KBM-7 (cell line): ENCODE measurements at regions not wholly inside any gene's neighbourhood (a gene's known extent, or its start where the extent isn't known, plus 50 kb on each side); places are given as distances from the start of the nearest gene placed in this dataset.
A peak's percentile ranks its signal among the peaks of the same experiment; 100 is the strongest.
"Not testable (repeated sequence)": the region's sequence is repeated elsewhere in the genome, so short reads cannot be mapped to it uniquely, and the experiment has no call there.

Experiments
- DNase-seq: peaks from one replicate; pipeline ENCODE4 v3.0.0-alpha.2; 2015
- in situ Hi-C: fragments of 300-500 bp; cut with MboI; formaldehyde crosslinking; loops from 2 replicates; pipeline ENCODE4 v1.14.3; 2020; ENCODE audit warnings: low sequenced_read_pairs, low pct_unique_long_range_greater_than_20kb, mixed read lengths

- DNase-seq, in situ Hi-C loops: not testable (repeated sequence)
Observed at GRCh38 chr17:445839-446238, 93.2 kb upstream of the RPH3AL start, which contains the start of gene RFLNB. RFLNB (minus strand) TSS chr17:445939.

DNA sequence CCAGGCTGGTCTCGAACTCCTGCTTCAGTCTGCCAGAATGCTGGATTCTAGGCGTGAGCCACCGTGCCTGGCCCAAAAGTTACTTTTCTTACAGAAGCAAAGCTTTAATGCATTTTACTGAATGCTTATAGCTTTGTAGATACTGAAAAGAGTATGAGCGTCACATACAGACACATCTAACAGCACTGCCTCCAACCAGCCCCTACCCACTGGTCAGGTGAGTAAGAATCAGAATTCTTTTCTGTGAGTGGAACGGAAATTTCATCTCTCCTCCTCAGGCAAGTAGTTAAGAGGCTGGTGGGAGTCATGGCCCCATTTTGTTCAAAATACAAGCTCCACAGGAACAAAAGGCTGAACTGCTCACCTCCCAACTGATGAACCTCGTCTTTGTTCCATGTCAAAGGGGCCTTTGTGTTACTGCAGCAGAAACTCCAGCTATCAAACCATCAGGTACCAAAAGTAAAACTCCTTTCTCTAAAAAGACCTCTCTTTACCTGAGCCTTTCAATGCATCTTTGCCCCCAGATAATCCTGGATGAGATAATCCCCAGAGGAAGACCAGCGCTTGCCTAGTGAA lies 92.4 kb upstream of the RPH3AL start:
- in situ Hi-C loops = no loop called here
- no peak for DNase-seq

- no peak for DNase-seq
- in situ Hi-C loops = no loop called here
Observed at GRCh38 chr17:443109-443508, 90.5 kb upstream of the RPH3AL start.

- no peak for DNase-seq
- in situ Hi-C loops = no loop called here
Observed at GRCh38 chr17:441155-441950, 88.7 kb upstream of the RPH3AL start.

- in situ Hi-C loops = no loop called here
- no peak for DNase-seq
Observed at GRCh38 chr17:438191-438590, 85.6 kb upstream of the RPH3AL start.

DNA sequence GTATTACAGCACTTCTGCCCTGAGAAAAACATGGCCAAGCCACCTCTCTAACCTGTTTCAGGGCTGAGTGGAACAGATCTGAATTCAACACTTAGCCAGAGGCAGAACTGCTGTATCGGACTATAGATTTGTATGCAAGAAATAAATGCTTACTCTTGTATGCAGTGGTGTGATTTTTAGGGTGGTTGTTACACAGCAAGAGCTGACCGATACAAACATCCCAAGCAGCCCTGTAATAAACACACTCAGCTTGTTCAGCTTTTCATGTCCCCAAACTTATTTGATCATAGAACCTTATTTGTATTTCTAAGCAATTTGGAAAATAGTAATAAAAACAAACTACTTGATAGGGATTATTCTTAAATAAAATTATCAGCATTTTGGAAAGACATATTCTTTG lies 84.9 kb upstream of the RPH3AL start:
- in situ Hi-C loops = no loop called here
- no peak for DNase-seq

DNA sequence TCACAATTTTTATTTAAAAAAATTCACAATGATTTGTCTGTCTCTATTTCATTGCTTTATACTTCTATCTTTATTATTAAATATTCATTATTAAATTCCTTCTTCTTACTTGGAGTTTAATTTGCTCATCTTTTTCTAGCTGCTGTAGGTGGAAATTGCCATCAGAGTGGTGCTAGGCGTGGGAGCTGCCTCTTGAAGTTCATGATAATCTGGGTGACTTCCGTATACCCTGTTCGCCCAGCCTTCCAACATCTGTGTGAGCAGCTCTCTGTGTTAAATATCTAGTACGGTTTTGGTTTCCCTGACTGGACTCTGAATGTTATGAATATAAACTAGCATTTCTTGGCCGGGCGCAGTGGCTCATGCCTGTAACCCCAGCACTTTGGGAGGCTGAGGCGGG lies 84.0 kb upstream of the RPH3AL start:
- DNase-seq = no peak
- in situ Hi-C loops = no loop called here

DNA sequence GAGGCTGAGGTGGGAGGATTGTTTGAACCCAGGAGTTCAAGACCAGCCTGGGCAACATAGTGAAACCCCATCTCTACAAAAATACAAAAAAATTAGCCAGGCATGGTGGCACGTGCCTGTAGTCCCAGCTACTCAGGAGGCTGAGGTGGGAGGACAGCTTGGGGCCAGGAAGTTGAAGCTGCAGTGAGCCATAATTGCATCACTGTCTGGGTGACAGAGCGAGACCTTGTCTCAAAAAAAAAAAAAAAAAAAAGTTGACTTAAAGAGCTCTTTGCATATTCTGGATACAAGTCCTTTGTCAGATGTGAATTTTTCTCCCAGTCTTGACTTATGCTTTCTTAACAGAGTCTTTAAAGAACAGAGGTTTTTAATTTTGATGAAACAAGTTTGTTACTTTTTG lies 79.9 kb upstream of the RPH3AL start:
- in situ Hi-C loops = not testable (repeated sequence)
- peak; percentile 18 for DNase-seq

DNA sequence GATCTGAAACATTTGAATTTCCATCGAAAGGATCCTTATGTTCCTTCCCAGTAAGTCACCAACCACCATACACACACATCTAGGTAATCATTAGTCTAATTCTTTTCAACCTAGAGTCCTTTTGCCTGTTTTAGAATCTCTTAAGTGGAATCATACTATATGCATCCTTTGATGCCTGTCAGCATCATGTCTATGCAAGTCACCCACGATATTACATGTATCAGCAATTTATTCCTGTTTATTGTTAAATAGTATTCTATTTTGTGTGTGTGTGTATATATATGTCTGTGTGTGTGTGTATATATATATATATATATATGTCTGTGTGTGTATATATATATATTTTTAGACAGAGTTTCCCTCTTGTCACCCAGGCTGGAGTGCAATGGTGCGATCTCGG lies 78.9 kb upstream of the RPH3AL start:
- in situ Hi-C loops = no loop called here
- DNase-seq = no peak

DNA sequence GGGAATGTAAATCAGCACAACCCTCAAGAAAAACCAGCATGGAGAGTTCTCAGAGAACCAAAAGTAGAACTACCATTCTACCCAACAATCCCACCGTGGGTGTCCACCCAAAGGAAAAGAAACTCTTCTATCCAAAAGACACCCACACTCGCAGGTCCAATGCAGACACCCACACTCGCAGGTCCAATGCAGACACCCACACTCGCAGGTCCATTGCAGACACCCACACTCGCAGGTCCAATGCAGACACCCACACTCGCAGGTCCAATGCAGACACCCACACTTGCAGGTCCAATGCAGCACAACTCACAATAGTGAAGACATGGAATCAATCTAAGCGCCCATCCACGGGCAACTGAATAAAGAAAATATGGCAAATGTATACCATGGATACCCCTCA lies 77.0 kb upstream of the RPH3AL start:
- DNase-seq = no peak
- in situ Hi-C loops = no loop called here

DNA sequence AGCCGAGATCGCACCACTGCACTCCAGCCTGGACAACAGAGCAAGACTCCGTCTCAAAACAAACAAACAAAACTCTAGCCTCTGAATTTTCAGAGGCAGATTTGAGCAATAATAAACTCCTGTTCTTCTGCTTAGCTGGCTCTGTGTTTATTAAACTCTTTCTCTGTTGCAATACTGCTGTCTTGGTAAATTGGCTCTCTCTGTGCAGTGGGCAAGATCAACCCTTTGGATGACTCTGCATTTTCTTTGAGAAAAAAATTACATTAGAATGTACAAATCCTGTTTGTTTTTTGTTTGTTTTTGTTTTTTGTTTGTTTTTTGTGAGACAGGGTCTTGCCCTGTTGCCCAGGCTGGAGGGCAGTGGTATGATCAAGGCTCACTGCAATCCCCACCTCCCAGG lies 75.8 kb upstream of the RPH3AL start:
- in situ Hi-C loops = no loop called here
- DNase-seq = no peak

- in situ Hi-C loops = no loop called here
- DNase-seq = no peak
Observed at GRCh38 chr17:427891-428290, 75.3 kb upstream of the RPH3AL start.

- no peak for DNase-seq
- in situ Hi-C loops = no loop called here
Observed at GRCh38 chr17:427327-427726, 74.7 kb upstream of the RPH3AL start.

DNA sequence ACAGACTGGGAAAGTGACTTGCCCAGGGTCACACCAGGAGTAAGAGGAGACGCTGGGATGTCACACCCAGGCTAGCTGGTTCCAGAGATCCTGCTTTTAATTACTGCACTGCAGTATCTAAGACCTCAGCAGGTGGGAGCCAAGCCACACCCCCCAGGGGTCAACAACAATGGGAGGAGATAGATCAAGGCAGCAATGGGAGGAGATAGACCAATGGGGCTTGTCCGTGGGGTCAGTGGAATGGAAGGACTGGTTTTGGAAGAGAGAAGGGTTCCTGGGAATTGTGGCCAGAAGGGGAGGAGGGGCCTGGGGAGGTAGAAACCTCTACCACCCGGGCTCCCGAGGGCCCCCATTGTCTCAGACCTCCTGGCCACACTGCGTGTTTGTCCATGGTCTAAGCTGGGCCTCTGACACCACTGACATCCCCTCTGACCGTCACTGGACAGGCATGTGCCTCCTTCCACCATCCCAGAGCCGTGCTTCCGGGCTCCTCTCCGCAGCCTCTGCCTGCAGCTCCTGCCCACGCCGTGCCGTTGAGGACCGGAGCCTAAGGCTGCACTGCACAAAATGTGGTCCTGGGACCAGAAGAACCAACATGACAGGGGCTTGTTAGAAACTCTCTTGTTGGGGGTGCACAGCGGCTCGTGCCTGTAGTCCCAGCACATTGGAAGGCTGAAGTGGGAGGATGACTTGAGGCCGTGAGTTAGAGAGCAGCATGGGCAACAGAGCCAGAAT lies 69.8 kb upstream of the RPH3AL start:
- in situ Hi-C loops = no loop called here
- no peak for DNase-seq

GRCh38 chr17:420479-421175 lies 68.0 kb upstream of the RPH3AL start:
- no peak for DNase-seq
- in situ Hi-C loops = no loop called here

DNA sequence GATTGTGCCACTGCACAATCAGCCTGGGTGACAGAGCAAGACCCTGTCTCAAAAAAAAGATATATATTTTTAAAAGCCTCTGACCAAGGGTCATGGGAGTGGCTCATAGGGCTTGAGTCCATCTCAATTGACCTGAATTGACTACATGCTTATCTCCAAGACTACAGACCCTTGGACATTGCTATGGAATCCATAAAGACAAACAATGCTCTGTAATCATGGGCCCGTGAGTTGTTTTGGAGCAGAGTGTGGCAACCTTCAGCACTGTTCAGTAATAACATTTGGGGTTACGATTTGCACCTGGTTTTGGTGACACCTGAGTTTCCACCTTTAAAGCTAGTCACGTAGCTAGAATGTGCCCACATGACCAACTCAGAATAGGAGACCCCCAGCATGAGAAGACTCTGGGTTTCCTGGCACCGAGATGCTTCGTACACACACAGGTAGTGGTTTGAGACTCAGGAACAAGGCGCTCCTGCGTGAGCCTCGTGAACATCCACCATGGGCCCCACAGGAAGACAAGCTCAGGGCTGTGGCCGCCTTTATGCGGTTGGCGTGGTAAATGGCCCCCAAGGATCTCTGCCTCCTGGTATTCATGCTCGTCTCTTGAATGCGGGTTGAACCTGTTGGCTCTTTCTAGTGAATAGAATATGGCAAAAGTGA lies 66.6 kb upstream of the RPH3AL start:
- DNase-seq = no peak
- in situ Hi-C loops = no loop called here

GRCh38 chr17:418421-418751 lies 65.8 kb upstream of the RPH3AL start:
- peak; percentile 45 for DNase-seq
- in situ Hi-C loops = no loop called here

DNA sequence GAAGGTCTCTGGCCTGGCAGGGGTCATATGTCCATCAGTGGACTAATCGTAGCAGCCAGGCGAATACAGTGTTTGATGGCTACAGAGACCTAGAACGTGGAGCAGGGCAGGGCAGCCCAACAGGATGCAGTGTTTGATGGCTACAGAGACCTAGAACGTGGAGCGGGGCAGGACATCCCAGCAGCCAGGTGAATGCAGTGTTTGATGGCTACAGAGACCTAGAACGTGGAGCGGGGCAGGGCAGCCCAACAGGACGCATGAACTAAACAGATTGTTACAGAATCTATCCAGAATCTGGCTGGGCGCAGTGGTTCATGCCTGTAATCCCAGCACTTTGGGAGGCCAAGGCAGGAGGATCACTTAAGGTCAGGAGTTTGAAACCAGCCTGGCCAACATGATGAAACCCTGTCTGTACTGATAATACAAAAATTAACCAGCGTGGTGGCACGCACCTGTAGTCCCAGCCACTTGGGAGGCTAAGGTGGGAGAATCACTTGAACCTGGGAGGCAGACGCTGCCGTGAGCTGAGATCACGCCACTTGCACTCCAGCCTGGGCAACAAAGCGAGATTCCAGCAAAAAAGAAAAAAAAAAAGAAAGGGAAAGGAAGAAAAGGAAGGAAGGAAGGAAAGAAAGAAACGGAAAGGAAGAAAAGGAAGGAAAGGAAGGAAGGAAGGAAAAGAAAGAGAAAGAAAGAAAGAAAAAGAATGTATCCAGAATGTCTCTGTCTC lies 65.2 kb upstream of the RPH3AL start:
- DNase-seq = no peak
- in situ Hi-C loops = no loop called here
